ENCODE measurements at regions not wholly inside any gene's neighbourhood (a gene's known extent, or its start where the extent isn't known, plus 50 kb on each side); places are given as distances from the start of the nearest gene placed in this dataset.

DNA sequence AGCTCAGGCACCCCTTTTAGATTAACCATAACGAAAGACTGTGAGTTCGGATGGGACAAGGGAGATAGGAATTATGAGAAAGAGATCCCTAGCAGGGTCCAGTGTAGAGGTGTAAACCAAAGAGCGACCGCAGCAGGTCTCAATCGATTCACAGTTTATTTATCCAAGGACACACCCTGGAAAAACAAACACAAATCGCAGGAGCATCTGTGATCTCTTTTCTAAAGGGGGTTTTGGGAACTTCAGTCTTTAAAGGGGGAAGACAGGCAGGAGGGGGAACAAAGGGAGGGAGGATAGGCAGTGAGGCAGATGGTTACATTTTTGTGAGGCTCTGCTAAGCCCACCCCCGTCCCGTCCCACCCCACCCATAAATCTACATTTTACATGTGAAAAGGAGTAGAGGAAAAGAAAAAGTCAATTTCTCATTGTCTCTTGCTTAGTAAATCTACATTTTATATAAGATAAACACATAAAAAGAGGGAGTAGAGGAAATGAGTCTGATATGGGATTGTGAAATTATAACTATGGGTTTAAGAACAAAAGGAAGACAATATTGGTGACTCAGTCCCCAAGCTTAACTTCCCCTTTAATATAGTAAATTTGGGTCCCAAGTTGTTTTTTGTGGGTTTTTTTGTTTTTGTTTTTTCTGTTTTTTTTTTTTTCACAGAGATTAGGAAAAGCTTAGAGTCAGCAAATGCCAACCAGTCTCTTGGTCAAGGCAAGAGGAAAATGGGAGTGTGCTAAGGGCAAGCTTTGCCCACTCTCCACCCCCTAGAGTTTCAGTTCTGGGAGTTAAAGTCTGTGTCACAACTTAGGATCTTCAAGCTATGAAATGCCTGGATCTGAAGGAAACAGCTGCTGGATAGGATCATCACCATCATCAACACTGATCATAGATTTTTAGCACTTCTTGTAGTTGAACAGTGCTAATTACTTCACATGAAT, 160.9 kb upstream of the CDH5 start:
- FAIRE-seq (no peak), DNase-seq (ENCODE audit: low spot score) (no peak), ATAC-seq (no peak)
- intact Hi-C loops (cut with micrococcal nuclease; ENCODE audit: unreplicated experiment) (no loop called here), in situ Hi-C loops (cut with HindIII; ENCODE audit: extremely low pct_ligation_motif_present, low pct_unique_long_range_greater_than_20kb) (no loop called here)
- Histone ChIP-seq H3K27me3 (ENCODE audit: control insufficient read depth in 1 of 2, insufficient read depth in 2 of 2, low read length in 2 of 2) (peaks cover 0 to 17% of the 10 kb centered on the region in 2 experiments; a peak in 1 of 5 replicates), H3K4me2 (ENCODE audit: low read depth, low read length) (no peak overlapping the region), H3K4me3 (replicated peaks in 1 of 3; ENCODE audit: insufficient read depth in 1 of 3, low read depth in 2 of 3, low read length in 3 of 3) (no peak overlapping the region), H3K27ac (ENCODE audit: extremely low read length, insufficient read depth, low read length) (no peak overlapping the region), H4K20me1 (ENCODE audit: insufficient read depth, low read length) (no peaks in the 10 kb centered on the region), H3K36me3 (replicated peaks in 1 of 2; ENCODE audit: control insufficient read depth in 1 of 2, insufficient read depth in 2 of 2, low read length in 2 of 2) (no peaks in the 10 kb centered on the region), H2AFZ (ENCODE audit: low read length) (no peak overlapping the region), H3K79me2 (ENCODE audit: insufficient read depth, low read length) (no peaks in the 10 kb centered on the region), H3K4me1 (ENCODE audit: insufficient read depth, low read length) (no peaks in the 10 kb centered on the region), H3K9ac (ENCODE audit: insufficient read depth, low read depth, low read length) (no peak overlapping the region), H3K9me3 (ENCODE audit: low read length) (no peaks in the 10 kb centered on the region)
- ChIA-PET CTCF (ENCODE audit: low intra/inter-chr PET ratio, low total read pairs) (no interaction called here), POLR2A (no interaction called here)
- WGBS (ENCODE audit: low lambda C conversion rate): 1% methylated on average over 8 of the region's 8 CpGs
- no peak for TF ChIP-seq ZNF768 (CRISPR knock-in tag; IDR thresholded peaks at IDR 0.05)
- TF ChIP-seq, protein P1, sequence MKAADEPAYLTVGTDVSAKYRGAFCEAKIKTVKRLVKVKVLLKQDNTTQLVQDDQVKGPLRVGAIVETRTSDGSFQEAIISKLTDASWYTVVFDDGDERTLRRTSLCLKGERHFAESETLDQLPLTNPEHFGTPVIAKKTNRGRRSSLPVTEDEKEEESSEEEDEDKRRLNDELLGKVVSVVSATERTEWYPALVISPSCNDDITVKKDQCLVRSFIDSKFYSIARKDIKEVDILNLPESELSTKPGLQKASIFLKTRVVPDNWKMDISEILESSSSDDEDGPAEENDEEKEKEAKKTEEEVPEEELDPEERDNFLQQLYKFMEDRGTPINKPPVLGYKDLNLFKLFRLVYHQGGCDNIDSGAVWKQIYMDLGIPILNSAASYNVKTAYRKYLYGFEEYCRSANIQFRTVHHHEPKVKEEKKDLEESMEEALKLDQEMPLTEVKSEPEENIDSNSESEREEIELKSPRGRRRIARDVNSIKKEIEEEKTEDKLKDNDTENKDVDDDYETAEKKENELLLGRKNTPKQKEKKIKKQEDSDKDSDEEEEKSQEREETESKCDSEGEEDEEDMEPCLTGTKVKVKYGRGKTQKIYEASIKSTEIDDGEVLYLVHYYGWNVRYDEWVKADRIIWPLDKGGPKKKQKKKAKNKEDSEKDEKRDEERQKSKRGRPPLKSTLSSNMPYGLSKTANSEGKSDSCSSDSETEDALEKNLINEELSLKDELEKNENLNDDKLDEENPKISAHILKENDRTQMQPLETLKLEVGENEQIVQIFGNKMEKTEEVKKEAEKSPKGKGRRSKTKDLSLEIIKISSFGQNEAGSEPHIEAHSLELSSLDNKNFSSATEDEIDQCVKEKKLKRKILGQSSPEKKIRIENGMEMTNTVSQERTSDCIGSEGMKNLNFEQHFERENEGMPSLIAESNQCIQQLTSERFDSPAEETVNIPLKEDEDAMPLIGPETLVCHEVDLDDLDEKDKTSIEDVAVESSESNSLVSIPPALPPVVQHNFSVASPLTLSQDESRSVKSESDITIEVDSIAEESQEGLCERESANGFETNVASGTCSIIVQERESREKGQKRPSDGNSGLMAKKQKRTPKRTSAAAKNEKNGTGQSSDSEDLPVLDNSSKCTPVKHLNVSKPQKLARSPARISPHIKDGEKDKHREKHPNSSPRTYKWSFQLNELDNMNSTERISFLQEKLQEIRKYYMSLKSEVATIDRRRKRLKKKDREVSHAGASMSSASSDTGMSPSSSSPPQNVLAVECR (CRISPR knock-in tag; IDR thresholded peaks at IDR 0.05; ENCODE audit: borderline replicate concordance): no peak
- TF ChIP-seq HINFP (CRISPR knock-in tag; IDR thresholded peaks at IDR 0.05; ENCODE audit: low read depth): no peak
- TF ChIP-seq SRSF9 (IDR thresholded peaks at IDR 0.05; ENCODE audit: borderline replicate concordance, insufficient read depth, low read depth, low read length, poor library complexity, severe bottlenecking): no peak
- no peak for TF ChIP-seq U2AF1 (optimal IDR thresholded peaks at IDR 0.05; ENCODE audit: low read depth, low read length)
- no peak for TF ChIP-seq RARA (CRISPR knock-in tag; IDR thresholded peaks at IDR 0.05)
- no peak for TF ChIP-seq CBFB (CRISPR knock-in tag; IDR thresholded peaks at IDR 0.05)
- no peak for TF ChIP-seq ZNF773 (CRISPR knock-in tag; IDR thresholded peaks at IDR 0.05; ENCODE audit: borderline replicate concordance)
- TF ChIP-seq, protein P2, sequence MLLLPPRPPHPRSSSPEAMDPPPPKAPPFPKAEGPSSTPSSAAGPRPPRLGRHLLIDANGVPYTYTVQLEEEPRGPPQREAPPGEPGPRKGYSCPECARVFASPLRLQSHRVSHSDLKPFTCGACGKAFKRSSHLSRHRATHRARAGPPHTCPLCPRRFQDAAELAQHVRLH (CRISPR knock-in tag; IDR thresholded peaks at IDR 0.05; ENCODE audit: borderline replicate concordance, low read depth): no peak
- no peak for TF ChIP-seq AGO2 (optimal IDR thresholded peaks at IDR 0.05; ENCODE audit: low read depth, low read length)
- TF ChIP-seq ZNF784 (CRISPR knock-in tag; IDR thresholded peaks at IDR 0.05; ENCODE audit: borderline replicate concordance): no peak
- no peak for TF ChIP-seq MLLT10 (CRISPR knock-in tag; IDR thresholded peaks at IDR 0.05)
- no peak for TF ChIP-seq PHF20 (CRISPR knock-in tag; IDR thresholded peaks at IDR 0.05)
- TF ChIP-seq ZNF709 (CRISPR knock-in tag; IDR thresholded peaks at IDR 0.05): no peak
- no peak for TF ChIP-seq ZNF564 (CRISPR knock-in tag; IDR thresholded peaks at IDR 0.05)
- no peak for TF ChIP-seq ZNF589 (CRISPR knock-in tag; conservative IDR thresholded peaks at IDR 0.05)
- no TSS peak for BruUV-seq (replicated peaks)
